ENCODE measurements at regions not wholly inside any gene's neighbourhood (a gene's known extent, or its start where the extent isn't known, plus 50 kb on each side); places are given as distances from the start of the nearest gene placed in this dataset.
"Not testable (repeated sequence)": the region's sequence is repeated elsewhere in the genome, so short reads cannot be mapped to it uniquely, and the experiment has no call there.

DNA sequence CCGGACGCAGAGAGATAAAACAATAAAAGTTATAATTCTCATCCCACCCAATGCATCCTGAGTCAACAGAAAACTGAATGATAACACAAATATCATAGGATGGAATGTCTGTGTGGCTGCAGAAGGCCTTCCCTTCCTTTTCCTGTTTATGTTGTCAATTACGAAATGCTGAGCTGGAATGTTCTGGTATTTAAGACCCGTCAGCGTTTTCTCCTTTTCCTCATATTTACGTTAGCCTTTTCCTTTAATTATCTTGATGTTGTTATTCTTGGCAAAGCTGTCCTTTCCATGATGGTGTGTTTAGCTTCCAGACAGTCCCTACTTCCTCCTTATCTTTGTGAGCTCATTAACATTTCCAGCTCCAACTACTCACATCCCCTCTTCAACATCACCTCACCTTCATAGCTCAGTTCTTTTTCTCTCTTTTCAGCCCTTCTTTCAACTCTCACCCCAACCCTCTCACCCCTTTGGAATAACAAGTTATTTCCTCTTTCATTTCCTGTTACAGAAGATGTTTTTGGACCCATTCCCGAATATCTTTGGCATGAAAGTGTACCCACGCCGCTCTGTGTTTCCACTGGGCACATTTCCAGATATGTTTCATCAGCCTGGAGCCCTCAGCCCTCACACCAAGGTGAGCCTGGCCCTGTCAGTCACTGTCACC is 221.6 kb downstream of the NR2F1-AS1 start:
- peak; percentile 98 to 100 for DNase-seq (ENCODE audit: low read depth in 2 of 2)

DNA sequence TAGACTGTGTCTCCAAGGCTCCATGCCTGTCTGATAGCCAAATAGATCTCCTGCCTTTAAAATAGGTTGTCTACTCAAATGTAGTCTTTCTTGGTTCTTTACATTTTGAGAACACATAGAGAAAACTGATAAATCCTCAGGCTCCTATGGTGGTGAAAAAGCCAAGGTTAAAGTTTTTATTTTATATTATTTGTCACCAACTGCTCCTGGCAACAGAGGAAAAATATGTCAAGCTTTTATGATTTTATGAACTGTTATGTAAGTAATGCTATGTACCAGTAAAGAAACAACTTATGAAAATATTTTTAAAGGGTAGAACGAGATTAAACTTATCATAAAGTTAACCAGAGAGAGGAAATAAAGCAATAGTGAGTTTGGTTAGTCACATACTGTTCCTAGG is 222.8 kb downstream of the NR2F1-AS1 start:
- peak in 1 of 2 donors; percentile 9 for DNase-seq (ENCODE audit: low read depth in 2 of 2)

DNA sequence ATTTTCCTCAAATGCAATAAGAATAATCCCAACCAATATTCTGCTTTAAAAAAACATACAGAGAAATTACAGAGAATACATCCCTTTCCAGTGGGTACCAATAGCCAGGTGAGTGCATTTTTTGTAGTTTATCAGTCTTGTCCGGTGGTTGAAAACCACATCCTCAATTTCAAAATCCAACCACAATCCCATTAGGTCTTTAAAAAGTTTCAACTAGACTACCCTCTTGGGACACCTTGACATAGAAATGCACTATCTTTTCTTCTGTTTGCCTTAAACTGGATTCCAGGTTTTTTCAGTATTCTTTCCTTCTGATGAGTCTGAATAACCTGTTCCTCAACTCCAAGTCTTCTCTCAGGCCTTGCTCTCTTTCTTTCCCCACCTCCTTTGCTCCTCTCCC is 223.3 kb downstream of the NR2F1-AS1 start:
- DNase-seq (ENCODE audit: low read depth in 2 of 2) = no peak

DNA sequence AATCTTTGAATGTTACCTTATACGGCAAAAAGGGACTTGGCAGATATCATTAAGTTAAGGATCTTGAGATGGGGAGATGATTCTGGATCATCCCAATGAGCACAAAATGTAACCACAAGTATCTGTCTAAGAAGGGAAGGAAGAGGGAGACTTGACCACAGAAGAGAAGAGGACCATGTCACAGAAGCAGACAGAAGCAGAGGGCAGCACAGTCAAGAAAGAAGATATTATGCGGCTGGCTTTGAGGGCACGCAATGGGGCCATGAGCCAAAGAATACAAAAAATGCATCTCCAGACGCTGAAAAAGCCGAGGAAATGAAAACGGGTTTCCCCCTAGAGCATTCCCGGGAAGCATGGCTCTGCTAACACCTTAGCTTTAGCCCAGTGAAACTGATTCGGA is 225.3 kb downstream of the NR2F1-AS1 start:
- DNase-seq (ENCODE audit: low read depth in 2 of 2) = no peak

DNA sequence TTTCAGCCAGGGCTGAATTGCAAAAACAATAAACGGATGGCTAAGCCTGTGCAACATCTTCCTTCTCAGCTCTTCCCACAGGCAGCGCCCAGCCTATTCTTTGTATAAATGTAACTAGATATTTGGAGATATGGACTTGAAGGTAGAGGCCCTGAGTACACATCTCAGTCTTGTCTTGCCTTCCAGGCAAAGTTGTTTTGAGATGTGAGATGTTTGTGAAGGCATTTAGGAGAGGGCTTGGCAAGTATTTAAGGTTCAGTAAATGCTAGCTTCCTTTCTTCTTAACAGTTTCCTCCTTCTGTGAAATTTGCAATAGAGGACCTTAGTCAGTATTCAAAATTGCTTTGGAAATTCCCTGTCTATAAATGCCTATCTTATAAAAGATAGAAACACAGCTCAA is 228.8 kb downstream of the NR2F1-AS1 start:
- DNase-seq (ENCODE audit: low read depth in 2 of 2) = peak in 1 of 2 donors; percentile 23

DNA sequence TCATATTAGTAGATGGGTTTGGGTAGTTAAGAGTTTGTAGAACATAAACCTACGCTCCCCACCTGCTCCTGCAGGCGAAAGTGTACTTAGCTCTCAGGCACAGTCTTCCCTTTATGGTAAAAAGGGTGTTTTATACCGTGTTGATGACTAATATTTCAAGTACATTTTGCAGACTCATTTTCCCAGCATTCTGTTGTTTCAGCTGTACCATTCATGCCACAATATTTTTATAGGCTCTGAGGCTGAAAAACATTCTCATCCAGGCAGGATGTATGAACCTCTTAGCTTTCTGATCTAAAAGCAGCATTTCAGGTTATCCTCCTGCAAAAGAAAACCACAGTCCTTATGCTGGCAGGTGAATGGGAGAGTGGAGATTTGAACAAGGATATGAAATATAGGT is 231.4 kb downstream of the NR2F1-AS1 start:
- DNase-seq (ENCODE audit: low read depth in 2 of 2) = peak; percentile 45 to 84

DNA sequence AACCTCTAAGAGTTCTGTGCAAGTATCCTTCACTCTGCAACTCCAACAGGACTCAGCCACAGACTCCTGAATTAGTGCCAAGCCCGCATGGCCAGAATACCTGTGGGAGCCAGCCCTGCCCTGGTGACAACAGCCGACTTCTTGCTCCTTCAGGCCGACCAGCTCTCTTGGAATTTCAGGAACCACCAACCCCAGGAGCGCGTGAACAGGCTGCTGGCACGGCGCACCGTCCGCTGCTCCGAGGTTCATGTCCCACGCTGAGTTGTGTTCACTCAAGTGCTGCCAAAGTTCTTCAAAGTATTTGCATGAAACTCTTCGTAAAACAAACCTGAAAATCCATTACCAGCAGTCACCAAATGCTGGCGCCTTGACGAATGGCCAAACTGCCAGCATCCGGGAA is 232.8 kb downstream of the NR2F1-AS1 start:
- no peak for DNase-seq (ENCODE audit: low read depth in 2 of 2)

DNA sequence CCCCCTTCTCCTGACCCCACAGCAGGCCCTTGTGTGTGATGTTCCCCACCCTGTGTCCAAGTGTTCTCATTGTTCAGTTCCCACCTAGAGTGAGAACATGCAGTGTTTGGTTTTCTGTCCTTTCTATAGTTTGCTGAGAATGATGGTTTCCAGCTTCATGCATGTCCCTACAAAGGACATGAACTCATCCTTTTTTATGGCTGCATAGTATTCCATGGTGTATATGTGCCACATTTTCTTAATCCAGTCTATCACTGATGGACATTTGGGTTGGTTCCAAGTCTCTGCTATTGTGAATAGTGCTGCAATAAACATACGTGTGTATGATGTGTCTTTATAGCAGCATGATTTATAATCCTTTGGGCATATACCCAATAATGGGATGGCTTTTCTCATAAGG is 234.2 kb downstream of the NR2F1-AS1 start:
- DNase-seq (ENCODE audit: low read depth in 2 of 2) = not testable (repeated sequence)

DNA sequence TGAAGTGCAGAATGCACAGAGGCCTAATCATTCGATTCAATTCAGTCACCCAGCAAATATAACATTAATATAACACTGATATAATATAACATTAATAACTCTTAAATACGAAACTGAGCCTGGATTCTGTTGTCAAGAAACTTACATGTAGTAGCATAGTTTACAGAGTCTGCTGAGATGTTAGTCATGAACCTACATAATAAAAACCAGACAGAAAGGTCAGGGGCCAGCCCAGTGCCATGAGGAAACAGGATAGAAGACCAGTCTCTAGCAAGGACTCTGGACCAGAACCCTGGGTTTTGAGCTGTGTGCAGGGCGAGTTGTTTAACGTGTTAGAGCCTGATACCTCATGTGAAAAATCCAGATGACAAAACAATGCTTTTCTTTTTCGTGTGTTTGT is 234.7 kb downstream of the NR2F1-AS1 start:
- no peak for DNase-seq (ENCODE audit: low read depth in 2 of 2)

DNA sequence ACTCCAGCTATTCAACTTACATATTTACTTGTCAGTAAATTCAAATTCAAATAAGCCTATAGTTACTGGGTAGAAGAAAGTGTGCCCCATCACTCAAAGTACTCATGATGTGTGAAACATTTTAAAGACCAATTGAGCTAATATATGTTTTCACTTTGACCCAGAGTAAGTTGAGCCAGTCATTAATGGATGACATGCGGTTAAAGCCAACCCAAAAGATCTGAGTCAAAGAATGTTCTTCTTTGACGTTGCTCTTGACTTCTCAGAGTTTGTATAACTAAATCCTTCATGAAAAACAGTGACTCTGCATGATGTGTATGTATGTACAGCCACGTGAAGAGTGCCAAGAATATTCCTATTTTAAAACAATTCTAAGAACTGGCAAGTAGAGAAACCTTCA is 237.4 kb downstream of the NR2F1-AS1 start:
- no peak for DNase-seq (ENCODE audit: low read depth in 2 of 2)

DNA sequence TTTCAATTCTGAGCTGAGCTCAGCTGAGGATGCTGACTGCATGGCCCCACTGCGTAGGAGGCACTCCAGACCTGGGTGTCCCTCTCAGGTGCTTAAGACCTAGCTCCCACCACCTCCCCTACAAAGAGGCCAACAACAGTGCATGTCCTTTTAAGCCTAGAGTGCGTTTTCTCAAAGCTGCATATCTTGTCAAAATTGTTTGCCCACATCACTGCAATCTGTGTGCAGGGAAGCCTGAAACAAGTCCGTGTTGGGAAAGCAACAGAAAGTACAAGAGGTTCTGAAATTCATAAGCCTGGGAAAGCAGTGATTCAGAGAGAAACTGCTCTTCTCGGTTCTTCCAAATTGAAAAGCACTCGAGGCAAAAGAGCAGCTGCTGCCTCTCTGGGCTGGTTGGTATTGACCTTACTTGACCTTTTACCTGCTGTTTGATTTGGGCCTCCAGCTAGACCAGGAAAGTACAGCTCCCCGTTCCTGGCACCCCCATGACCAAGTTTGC is 238.4 kb downstream of the NR2F1-AS1 start:
- DNase-seq (ENCODE audit: low read depth in 2 of 2) = no peak

DNA sequence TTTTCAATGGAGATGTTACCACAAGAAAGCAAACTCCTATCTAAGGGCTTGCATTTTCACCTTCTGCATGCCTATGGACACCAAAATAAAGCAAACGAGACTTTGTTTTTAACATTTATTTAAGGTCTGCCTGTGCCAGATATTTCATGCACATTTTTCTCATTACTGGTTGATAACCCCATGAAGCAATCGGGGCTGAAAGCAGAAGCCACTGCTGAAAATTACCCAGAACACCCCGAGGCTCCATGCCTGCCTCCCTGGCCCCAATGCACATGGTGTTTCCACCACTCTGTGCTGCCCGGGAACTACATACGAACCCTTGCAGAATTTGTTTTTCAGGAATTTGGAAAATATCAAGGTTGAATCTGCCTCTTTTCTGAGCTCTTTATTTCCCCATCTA is 240.1 kb downstream of the NR2F1-AS1 start:
- DNase-seq (ENCODE audit: low read depth in 2 of 2) = no peak

DNA sequence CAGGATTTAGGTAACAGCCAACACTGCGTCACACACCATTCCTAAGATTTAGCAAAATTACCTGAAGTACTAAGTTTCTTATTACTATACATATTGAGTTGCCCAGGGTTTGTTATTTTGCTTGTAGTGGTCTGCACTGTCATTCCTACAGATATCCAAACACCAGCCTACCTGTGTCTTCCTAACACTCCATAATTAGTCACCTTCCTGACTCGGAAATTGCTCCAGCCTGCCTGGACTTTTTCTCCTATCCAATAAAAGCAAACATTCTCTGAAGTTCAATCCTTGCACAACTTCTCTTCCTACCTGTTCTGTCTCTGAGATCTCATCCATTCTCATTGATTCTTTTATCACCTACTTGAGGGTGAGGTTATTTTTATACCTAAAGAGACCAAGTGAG is 243.9 kb downstream of the NR2F1-AS1 start:
- DNase-seq (ENCODE audit: low read depth in 2 of 2) = no peak

DNA sequence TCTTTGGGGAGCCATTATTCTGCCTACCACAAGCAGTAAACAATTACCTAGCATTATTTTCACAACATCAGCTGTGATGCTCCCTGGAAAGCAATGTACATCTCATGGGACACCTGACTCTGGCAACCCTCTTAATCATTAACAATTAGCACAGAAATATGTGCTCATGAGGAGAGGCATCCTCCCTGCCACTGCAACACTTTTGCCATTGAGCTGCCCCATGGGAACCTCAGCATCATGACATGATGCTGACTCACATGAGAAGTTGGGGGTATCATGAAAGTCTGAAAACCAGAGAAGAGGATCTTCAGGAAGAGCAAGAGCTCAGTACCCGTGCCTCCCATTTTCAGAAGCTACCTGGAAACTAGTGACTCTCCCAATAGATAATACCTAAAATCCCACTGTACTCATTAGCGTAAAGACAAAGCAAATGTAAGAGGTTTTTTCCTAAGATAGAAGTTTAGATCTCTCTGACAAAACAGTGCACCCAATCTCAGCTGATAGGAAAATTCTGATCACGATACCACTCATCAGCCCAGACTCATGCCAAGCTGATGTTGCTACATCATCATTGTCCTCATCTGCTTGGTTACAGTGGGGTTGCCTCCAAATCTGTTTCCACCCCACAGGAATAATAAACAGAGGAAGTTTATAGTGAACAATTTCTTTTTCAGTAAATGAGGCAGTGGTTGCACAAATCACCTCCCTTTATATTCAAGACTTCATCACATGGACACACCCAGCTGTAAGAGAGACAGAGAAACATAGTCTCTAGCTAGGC is 244.5 kb downstream of the NR2F1-AS1 start:
- DNase-seq (ENCODE audit: low read depth in 2 of 2) = peak in 1 of 2 donors; percentile 72

DNA sequence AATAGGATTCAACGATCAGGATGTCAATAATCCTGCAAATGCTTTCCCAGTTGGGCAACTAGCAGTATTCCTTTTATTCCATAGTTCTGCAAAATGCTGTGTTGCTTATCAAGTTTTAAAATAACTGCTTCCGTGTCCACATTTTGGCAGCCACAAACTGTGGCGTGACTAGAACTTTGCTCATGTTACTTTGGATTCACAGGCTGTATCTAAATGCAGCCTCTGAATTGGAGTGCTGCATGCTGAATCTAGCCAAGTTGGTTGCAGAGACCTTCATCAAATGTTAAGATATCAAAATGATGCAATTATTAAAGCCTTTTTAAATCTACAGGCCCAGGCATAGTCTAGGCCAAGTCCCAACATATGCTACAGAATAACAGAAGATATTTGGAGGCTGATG is 249.2 kb downstream of the NR2F1-AS1 start:
- DNase-seq (ENCODE audit: low read depth in 2 of 2) = no peak

DNA sequence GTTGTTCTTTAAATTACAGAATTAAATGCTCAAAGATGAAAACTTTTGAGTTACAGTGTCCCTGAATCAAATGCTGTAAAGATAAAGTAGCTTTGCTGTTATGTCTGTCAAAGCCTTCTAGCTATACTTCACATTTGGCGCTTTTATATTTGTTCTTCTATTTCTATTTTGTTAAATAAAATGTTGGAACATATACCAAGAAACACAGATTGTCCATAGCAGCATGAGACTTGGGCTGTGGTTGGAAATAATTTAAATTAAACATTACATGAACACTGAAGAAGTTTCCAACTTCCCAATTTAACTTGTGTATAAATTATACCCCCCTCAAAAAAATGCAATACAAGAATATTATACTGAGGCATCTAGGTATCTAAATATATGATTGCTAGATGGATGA is 249.8 kb downstream of the NR2F1-AS1 start:
- no peak for DNase-seq (ENCODE audit: low read depth in 2 of 2)

DNA sequence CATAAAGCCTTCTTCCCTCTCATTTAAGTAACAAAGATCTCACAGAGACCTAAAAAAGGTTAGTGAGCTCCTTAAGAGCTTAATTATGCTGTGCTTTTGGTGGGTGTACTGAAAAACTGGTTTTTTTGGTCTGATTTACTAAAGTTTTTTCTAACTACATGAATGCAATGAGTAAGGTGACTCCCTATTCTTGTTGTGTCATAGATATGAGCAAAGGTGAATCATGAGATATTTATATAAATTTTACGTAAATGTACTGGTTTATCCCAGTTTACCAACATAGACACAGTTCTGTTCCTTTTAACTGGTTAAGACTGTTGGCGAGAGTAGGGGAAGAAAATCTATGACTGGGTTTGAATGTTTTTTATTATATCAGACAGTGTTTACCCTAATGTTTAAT is 250.5 kb downstream of the NR2F1-AS1 start:
- DNase-seq (ENCODE audit: low read depth in 2 of 2) = no peak

DNA sequence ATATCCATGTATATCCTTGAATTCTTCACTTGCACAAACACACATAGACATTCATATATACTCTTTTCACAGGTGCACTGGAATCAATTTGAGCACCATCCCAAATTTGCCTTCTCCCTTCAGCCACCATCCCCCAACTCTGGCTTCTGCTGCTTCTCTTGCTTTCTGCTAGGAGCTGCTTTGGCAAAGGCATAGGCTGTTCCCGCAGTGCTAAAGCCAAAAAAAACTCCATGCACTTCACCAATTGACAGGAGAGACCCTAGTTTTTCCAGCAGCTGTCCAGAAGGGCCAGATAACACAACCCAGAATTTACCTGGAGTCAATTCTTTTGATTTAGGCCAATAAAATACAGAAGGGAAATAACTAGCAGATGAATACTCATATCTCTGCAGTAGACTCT is 251.3 kb downstream of the NR2F1-AS1 start:
- no peak for DNase-seq (ENCODE audit: low read depth in 2 of 2)

DNA sequence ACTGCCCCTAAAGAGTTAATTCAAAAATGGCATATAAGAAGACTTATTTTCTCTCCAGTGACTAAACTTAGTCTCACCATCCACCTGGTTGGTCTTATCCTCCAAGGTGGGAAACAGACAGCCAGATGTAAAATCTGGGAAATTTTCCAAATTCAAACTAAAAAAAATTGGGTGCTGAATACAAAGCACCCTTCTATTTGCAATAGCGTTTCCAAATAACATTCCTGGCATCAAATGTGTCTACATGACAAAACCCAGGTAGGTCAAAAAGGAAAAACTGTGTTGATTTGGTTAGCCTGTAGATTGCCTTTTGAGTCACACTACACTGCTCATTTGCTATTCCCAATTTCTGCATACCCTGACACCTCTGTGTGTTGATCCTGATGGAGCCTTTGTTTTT is 252.2 kb downstream of the NR2F1-AS1 start:
- DNase-seq (ENCODE audit: low read depth in 2 of 2) = no peak

DNA sequence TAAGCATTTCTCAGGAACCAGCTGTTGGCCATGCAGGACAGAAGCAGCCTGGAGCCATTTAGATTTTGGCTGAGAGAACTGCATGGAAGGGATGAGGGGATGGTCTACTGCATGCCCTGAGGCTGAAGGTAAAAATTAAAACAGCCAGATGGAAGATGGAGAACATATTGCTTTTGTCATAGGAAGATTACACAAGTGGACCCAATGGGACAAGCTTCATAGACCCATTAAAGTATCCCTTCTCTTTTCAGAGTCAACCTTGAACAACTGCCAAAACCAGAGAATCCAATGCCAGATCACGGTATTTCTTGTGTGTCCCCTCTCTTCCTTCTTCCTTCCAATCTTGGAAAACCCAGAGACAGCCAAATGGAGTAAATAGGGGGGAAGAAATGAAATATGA is 253.4 kb downstream of the NR2F1-AS1 start:
- no peak for DNase-seq (ENCODE audit: low read depth in 2 of 2)

DNA sequence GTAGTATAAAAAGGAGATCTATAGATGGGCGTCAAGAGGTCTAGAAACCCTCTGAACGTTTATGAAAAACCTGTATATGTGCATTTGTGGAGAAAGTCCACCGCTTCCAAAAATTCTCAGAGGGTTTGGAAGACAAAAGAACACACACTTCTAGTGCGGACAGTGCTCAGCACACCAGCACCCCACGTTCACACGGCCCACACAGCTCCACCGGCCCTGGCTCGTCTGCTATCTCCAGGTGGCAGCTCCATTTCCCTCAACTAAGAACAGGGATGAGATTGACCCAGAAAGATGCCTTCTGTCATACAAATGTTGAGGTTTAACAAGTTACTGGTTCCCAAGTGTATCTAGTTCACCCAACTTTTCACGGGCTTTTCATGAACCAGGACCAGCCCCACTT is 255.1 kb downstream of the NR2F1-AS1 start:
- no peak for DNase-seq (ENCODE audit: low read depth in 2 of 2)

DNA sequence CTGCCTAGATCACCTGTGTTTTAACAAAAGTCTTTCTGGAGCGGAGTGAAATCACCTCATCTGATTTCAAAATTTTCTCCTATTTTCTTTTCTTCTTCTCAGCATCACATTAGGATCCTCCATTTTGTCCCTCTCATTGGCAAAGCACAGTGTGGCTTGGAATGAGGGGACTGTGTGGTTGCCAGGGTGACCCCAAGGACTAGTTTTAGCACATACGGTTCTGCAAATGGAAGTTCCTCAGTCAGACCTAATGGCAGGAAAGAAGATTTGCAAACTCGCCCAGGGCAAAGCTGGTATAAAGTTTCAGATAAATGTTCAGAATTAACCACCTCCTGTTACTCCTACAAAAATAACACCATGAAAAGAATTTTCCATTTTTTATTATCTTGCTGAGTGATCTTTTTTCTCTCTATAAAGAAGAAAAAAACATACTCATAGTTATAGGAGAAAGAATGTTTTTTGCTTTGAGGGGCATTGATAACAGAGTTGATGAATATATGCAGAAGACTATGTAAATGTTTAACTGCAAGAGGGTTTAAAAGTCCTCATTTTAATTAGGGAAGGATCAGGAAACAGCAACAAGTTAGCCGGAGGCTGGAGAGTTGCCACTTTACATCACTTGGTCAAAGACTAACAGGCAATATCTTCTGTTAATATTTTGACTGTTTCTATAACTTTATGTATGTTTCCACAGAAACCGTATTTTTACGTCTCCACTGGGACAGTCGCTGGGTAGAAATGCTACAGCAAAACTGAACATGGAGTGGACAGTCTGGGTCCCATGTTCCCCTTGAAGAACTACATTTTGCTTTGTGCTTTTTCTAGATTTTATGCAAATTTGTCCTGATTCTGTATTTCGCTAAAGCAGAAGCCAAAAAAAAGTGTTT is 257.8 kb downstream of the NR2F1-AS1 start:
- DNase-seq (ENCODE audit: low read depth in 2 of 2) = no peak

Measured in lung microvascular endothelial cell (primary cell).